ENCODE measurements at regions not wholly inside any gene's neighbourhood (a gene's known extent, or its start where the extent isn't known, plus 50 kb on each side); places are given as distances from the start of the nearest gene placed in this dataset.

- TF ChIP-seq POLR2A (IDR thresholded peaks at IDR 0.05; ENCODE audit: low read depth, low read length) (no peak), POLR2AphosphoS5 (IDR thresholded peaks at IDR 0.05; ENCODE audit: low read depth, low read length) (no peak), SPI1 (IDR thresholded peaks at IDR 0.05; ENCODE audit: low read depth, low read length) (no peak)
These were observed 345.9 kb upstream of the CD180 start for GRCh38 chr5:67542479-67542878.
